ENCODE measurements at regions not wholly inside any gene's neighbourhood (a gene's known extent, or its start where the extent isn't known, plus 50 kb on each side); places are given as distances from the start of the nearest gene placed in this dataset.

DNA sequence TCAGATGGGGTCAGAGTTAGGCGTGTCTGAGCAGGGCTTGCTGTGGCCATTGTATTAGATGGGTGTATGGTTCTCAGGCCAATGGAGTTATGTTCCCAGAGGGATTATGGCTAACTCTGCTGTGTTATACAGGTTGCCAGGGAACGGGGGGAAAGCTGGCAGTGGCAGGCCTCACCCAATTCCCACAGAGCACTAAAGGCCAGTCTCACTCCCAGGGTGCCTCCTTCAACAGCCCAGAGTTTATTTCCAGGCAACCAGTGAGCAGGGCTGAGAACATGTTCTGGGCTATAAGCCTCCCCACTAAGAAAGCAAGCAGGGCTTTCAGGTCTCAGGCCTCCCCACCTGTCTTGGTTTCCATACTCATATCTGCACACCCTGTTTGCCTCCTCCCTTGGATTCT is 597.9 kb downstream of the ZNF608 start:
- no peak overlapping the region for H3K4me3 ChIP-seq (ENCODE audit: low read depth, poor library complexity, severe bottlenecking)
- intact Hi-C loops (cut with DNase I; ENCODE audit: low total_unique reads), result no loop called here
- DNase-seq (ENCODE audit: low spot score in 2 of 2), result no peak
- no peak for TF ChIP-seq POLR2A (IDR thresholded peaks at IDR 0.05)
- TF ChIP-seq, protein P1, sequence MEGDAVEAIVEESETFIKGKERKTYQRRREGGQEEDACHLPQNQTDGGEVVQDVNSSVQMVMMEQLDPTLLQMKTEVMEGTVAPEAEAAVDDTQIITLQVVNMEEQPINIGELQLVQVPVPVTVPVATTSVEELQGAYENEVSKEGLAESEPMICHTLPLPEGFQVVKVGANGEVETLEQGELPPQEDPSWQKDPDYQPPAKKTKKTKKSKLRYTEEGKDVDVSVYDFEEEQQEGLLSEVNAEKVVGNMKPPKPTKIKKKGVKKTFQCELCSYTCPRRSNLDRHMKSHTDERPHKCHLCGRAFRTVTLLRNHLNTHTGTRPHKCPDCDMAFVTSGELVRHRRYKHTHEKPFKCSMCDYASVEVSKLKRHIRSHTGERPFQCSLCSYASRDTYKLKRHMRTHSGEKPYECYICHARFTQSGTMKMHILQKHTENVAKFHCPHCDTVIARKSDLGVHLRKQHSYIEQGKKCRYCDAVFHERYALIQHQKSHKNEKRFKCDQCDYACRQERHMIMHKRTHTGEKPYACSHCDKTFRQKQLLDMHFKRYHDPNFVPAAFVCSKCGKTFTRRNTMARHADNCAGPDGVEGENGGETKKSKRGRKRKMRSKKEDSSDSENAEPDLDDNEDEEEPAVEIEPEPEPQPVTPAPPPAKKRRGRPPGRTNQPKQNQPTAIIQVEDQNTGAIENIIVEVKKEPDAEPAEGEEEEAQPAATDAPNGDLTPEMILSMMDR (IDR thresholded peaks at IDR 0.05), result no peak
- WGBS, 2 donors, result 87 to 97% methylated on average over 2 of the region's 2 CpGs

DNA sequence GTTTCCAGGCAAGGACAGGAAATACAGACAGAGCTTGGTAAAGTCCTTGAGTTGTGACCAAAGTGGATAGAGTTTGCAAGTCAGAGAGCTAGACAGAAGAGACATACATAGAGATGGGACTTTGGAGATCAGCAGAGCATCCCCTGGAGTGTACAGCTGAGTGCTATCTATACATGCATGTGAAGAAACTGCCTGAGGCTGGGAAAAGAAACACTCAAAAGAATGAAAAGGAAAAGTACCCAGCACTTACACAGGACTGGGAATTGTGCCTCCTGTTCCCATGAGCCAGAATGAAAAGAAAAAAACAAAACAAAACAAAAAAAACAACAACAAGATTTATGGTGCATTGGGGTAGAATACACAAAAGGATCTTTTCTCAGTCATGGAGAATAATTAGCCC is 606.4 kb downstream of the ZNF608 start:
- no peak for DNase-seq (ENCODE audit: low spot score in 2 of 2)
- intact Hi-C loops (cut with DNase I; ENCODE audit: low total_unique reads), result no loop called here
- no peak overlapping the region for H3K4me3 ChIP-seq (ENCODE audit: low read depth, poor library complexity, severe bottlenecking)
- TF ChIP-seq, protein P1 (IDR thresholded peaks at IDR 0.05), result no peak
- TF ChIP-seq POLR2A (IDR thresholded peaks at IDR 0.05), result no peak

DNA sequence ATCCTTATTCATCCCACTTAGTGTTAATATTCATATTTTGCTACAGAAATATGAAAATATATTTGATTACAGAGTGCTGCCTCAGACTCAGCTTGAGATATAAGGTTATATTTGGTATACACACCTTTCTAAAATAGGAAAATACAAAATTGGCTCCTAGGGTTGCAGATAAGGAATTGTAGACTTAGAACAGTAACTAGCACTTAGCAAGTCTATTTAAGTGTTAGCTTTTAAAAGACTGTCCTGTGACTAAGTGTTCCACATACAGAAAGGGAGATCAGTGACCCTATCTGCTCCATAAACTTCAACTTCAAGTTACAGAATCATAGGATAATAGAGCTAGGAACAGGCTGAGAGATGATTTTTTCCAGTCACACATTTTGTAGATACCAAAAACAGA is 607.0 kb downstream of the ZNF608 start:
- DNase-seq (ENCODE audit: low spot score in 2 of 2), result no peak
- intact Hi-C loops (cut with DNase I; ENCODE audit: low total_unique reads), result no loop called here
- H3K4me3 ChIP-seq (ENCODE audit: low read depth, poor library complexity, severe bottlenecking), result no peak overlapping the region
- TF ChIP-seq, protein P1 (IDR thresholded peaks at IDR 0.05), result no peak
- no peak for TF ChIP-seq POLR2A (IDR thresholded peaks at IDR 0.05)

DNA sequence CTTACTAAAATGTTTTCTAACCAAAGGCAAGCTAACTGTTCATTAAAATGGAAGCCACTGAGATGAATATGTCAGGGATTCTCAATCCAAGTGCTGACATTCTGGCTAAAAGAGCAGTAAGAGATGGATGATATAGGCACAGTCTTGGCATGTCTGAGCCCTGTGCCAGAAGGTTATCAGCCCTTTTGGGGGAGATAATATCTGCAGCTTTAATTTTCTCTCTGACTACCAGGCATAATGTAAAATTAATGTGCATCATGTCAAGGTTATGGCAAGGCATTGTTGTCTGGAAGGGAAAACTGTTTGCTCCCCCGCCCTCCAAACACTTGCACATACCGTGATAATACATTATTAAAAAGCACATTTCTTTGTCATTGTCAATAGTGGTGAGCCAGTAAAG is 609.8 kb downstream of the ZNF608 start:
- TF ChIP-seq, protein P1 (IDR thresholded peaks at IDR 0.05), result no peak
- TF ChIP-seq POLR2A (IDR thresholded peaks at IDR 0.05), result no peak

DNA sequence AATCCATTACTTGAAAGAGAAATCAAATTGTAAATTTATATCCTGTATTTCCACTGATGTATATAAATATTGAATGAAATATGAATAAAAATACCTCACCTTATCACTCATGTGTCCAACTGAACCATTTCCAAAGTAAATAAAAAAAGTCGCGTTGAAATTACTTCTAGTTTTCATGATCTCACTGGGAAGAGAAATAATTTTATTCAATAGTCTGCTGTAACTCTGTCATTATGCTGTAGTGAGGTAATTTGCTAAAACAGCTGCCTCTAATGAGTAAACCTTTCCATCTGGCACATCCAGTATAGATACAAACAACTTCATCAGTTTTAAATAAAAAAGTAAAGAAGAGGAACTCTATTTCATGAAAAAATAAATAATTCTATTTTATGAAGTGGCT is 611.5 kb downstream of the ZNF608 start:
- intact Hi-C loops (cut with DNase I; ENCODE audit: low total_unique reads), result no loop called here
- 17 to 29% methylated on average over 2 of the region's 2 CpGs for WGBS, 2 donors

More for the DNA sequence above, 609.8 kb downstream of the ZNF608 start:
- WGBS, 2 donors, result 49 to 59% methylated on average over 2 of the region's 2 CpGs
- no peak overlapping the region for H3K4me3 ChIP-seq (ENCODE audit: low read depth, poor library complexity, severe bottlenecking)
- no peak for DNase-seq (ENCODE audit: low spot score in 2 of 2)
- intact Hi-C loops (cut with DNase I; ENCODE audit: low total_unique reads), result no loop called here

DNA sequence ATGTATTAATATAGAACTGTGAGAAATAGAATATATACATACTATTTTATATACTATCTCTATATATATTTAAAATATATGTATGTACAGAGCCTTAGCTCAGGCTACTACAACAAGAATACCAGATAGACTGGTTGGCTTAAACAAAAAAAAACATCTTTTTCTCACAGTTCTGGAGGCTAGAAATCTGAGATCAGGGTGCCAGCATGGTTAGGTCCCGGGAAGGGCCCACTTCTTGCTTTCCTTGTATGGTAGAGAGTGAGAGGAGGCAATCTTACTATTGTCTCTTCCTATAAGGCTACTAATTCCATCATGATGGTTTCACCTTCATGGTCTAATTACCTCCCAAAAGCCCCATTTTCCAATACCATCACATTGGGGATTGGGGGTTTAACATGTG is 613.0 kb downstream of the ZNF608 start:
- no peak for DNase-seq (ENCODE audit: low spot score in 2 of 2)
- WGBS, 2 donors, result 86 to 90% methylated on average over 1 of the region's 1 CpG
- no peak overlapping the region for H3K4me3 ChIP-seq (ENCODE audit: low read depth, poor library complexity, severe bottlenecking)
- no peak for TF ChIP-seq POLR2A (IDR thresholded peaks at IDR 0.05)
- TF ChIP-seq, protein P1 (IDR thresholded peaks at IDR 0.05), result no peak
- intact Hi-C loops (cut with DNase I; ENCODE audit: low total_unique reads), result no loop called here

More for the DNA sequence above, 611.5 kb downstream of the ZNF608 start:
- DNase-seq (ENCODE audit: low spot score in 2 of 2), result no peak
- H3K4me3 ChIP-seq (ENCODE audit: low read depth, poor library complexity, severe bottlenecking), result no peak overlapping the region
- TF ChIP-seq, protein P1 (IDR thresholded peaks at IDR 0.05), result no peak
- TF ChIP-seq POLR2A (IDR thresholded peaks at IDR 0.05), result no peak

All from lower leg skin (tissue), 4 donors.